ENCODE measurements at regions not wholly inside any gene's neighbourhood (a gene's known extent, or its start where the extent isn't known, plus 50 kb on each side); places are given as distances from the start of the nearest gene placed in this dataset.

GRCh38 chr15:70498096-70498626 is 265.2 kb downstream of the UACA start:
- no peak overlapping the region for H3K4me3 ChIP-seq
- H3K36me3 ChIP-seq, result no peaks in the 10 kb centered on the region
- H3K9me3 ChIP-seq, result no peaks in the 10 kb centered on the region
- DNase-seq (ENCODE audit: low spot score), result no peak
- no peak for TF ChIP-seq POLR2A (IDR thresholded peaks at IDR 0.05)
- no peak for TF ChIP-seq POLR2AphosphoS5 (IDR thresholded peaks at IDR 0.05)
- TF ChIP-seq CTCF (IDR thresholded peaks at IDR 0.05), result no peak
- H3K27me3 ChIP-seq (replicated peaks; ENCODE audit: insufficient read depth), result no peaks in the 10 kb centered on the region
- H3K27ac ChIP-seq, result no peak overlapping the region
- intact Hi-C loops (cut with DNase I), result no loop called here
- H3K4me1 ChIP-seq (replicated peaks), result no peaks in the 10 kb centered on the region
- WGBS, result 62% methylated on average over 12 of the region's 12 CpGs

GRCh38 chr15:70497661-70498060 is 265.7 kb downstream of the UACA start:
- DNase-seq (ENCODE audit: low spot score), result no peak
- intact Hi-C loops (cut with DNase I), result no loop called here
- Histone ChIP-seq H3K9me3 (no peaks in the 10 kb centered on the region), H3K4me1 (replicated peaks) (no peaks in the 10 kb centered on the region), H3K27me3 (replicated peaks; ENCODE audit: insufficient read depth) (no peaks in the 10 kb centered on the region), H3K36me3 (no peaks in the 10 kb centered on the region), H3K4me3 (no peak overlapping the region), H3K27ac (no peak overlapping the region)
- TF ChIP-seq POLR2A (IDR thresholded peaks at IDR 0.05), result no peak
- TF ChIP-seq POLR2AphosphoS5 (IDR thresholded peaks at IDR 0.05), result no peak
- TF ChIP-seq CTCF (IDR thresholded peaks at IDR 0.05), result no peak
- WGBS, result 74% methylated on average over 7 of the region's 7 CpGs

- H3K4me1 ChIP-seq (replicated peaks), result no peaks in the 10 kb centered on the region
- no peaks in the 10 kb centered on the region for H3K9me3 ChIP-seq
- H3K36me3 ChIP-seq, result no peaks in the 10 kb centered on the region
- H3K27me3 ChIP-seq (replicated peaks; ENCODE audit: insufficient read depth), result no peaks in the 10 kb centered on the region
- H3K27ac ChIP-seq, result no peak overlapping the region
- intact Hi-C loops (cut with DNase I), result no loop called here
- H3K4me3 ChIP-seq, result no peak overlapping the region
- DNase-seq (ENCODE audit: low spot score), result no peak
- no peak for TF ChIP-seq POLR2A (IDR thresholded peaks at IDR 0.05)
- 97% methylated on average over 4 of the region's 4 CpGs for WGBS
These were observed 267.3 kb downstream of the UACA start for GRCh38 chr15:70495991-70496599.

- no peak overlapping the region for H3K27ac ChIP-seq
- 45% methylated on average over 8 of the region's 8 CpGs for WGBS
- H3K36me3 ChIP-seq, result no peaks in the 10 kb centered on the region
- intact Hi-C loops (cut with DNase I), result no loop called here
- H3K27me3 ChIP-seq (replicated peaks; ENCODE audit: insufficient read depth), result no peaks in the 10 kb centered on the region
- TF ChIP-seq POLR2AphosphoS5 (IDR thresholded peaks at IDR 0.05), result peak; percentile 10
- no peak for TF ChIP-seq POLR2A (IDR thresholded peaks at IDR 0.05)
- no peaks in the 10 kb centered on the region for H3K9me3 ChIP-seq
- no peak overlapping the region for H3K4me3 ChIP-seq
- no peak for DNase-seq (ENCODE audit: low spot score)
- no peaks in the 10 kb centered on the region for H3K4me1 ChIP-seq (replicated peaks)
These were observed 268.3 kb downstream of the UACA start for GRCh38 chr15:70494852-70495571.

- WGBS, result 81% methylated on average over 4 of the region's 4 CpGs
- Histone ChIP-seq H3K9me3 (no peaks in the 10 kb centered on the region), H3K27ac (no peak overlapping the region), H3K27me3 (replicated peaks; ENCODE audit: insufficient read depth) (no peaks in the 10 kb centered on the region), H3K4me1 (replicated peaks) (no peaks in the 10 kb centered on the region), H3K4me3 (no peak overlapping the region), H3K36me3 (no peaks in the 10 kb centered on the region)
- intact Hi-C loops (cut with DNase I), result no loop called here
- no peak for DNase-seq (ENCODE audit: low spot score)
- TF ChIP-seq CTCF (IDR thresholded peaks at IDR 0.05) (no peak), POLR2A (IDR thresholded peaks at IDR 0.05) (no peak), POLR2AphosphoS5 (IDR thresholded peaks at IDR 0.05) (no peak)
These were observed 268.9 kb downstream of the UACA start for GRCh38 chr15:70494517-70494851.

Measured in prostate gland (tissue), 2 donors.